Parathyroid adenoma (tissue), 2 donors: ENCODE measurements at regions not wholly inside any gene's neighbourhood (a gene's known extent, or its start where the extent isn't known, plus 50 kb on each side); places are given as distances from the start of the nearest gene placed in this dataset.

ENCODE experiments used
- H2AFZ ChIP-seq: fragments of 300-600 bp; sonication (generic); one replicate; pipeline ENCODE4 v1.7.0; 2017; ENCODE audit warnings: antibody characterized with exemption, mild to moderate bottlenecking
- H3K27ac ChIP-seq: fragments of 300-600 bp; sonication (generic); one replicate; pipeline ENCODE4 v1.7.0; 2017
- H3K27me3 ChIP-seq: fragments of 300-600 bp; sonication (generic); one replicate; pipeline ENCODE4 v1.7.0; 2017; ENCODE audit warnings: low read length; ENCODE audit not compliant: control insufficient read depth, insufficient read depth
- H3K36me3 ChIP-seq: fragments of 300-600 bp; sonication (generic); one replicate; pipeline ENCODE4 v1.7.0; 2017; ENCODE audit warnings: low read length; ENCODE audit not compliant: control insufficient read depth, insufficient read depth
- H3K4me1 ChIP-seq: fragments of 300-600 bp; sonication (generic); one replicate; pipeline ENCODE4 v1.7.0; 2017; ENCODE audit warnings: control low read depth
- H3K4me2 ChIP-seq: fragments of 300-600 bp; sonication (generic); one replicate; pipeline ENCODE4 v1.7.0; 2017; ENCODE audit warnings: low read length
- H3K4me3 ChIP-seq: fragments of 300-600 bp; sonication (generic); one replicate; pipeline ENCODE4 v1.7.0; 2017; ENCODE audit warnings: low read depth, low read length
- H3K79me2 ChIP-seq: fragments of 300-600 bp; sonication (generic); one replicate; pipeline ENCODE4 v1.7.0; 2017; ENCODE audit warnings: control low read depth
- H3K9ac ChIP-seq: fragments of 300-600 bp; sonication (generic); one replicate; pipeline ENCODE4 v1.7.0; 2017; ENCODE audit warnings: mild to moderate bottlenecking
- H3K9me3 ChIP-seq: fragments of 300-600 bp; sonication (generic); one replicate; pipeline ENCODE4 v1.7.0; 2017; ENCODE audit warnings: low read length; ENCODE audit not compliant: control insufficient read depth
- CTCF ChIP-seq: fragments of 300-600 bp; sonication (generic); IDR thresholded peaks from one replicate; pipeline ENCODE4 v1.7.0; 2017; ENCODE audit warnings: antibody characterized with exemption, mild to moderate bottlenecking
- donor health status: primary hyperparathyroidism.

- no peak for TF ChIP-seq CTCF
- Histone ChIP-seq H3K27ac (no peak overlapping the region), H3K79me2 (no peaks in the 10 kb centered on the region)
Measured at GRCh38 chr20:24357931-24358330, 111.5 kb upstream of the SYNDIG1 start.

GRCh38 chr20:24357177-24357576 lies 112.3 kb upstream of the SYNDIG1 start:
- no peaks in the 10 kb centered on the region for H3K4me1 ChIP-seq
- H3K79me2 ChIP-seq: no peaks in the 10 kb centered on the region
- no peak overlapping the region for H3K4me3 ChIP-seq
- no peaks in the 10 kb centered on the region for H3K36me3 ChIP-seq
- H3K9me3 ChIP-seq: no peaks in the 10 kb centered on the region
- TF ChIP-seq CTCF: no peak
- H3K9ac ChIP-seq: no peak overlapping the region
- no peaks in the 10 kb centered on the region for H3K27me3 ChIP-seq
- H3K27ac ChIP-seq: no peak overlapping the region
- no peak overlapping the region for H2AFZ ChIP-seq
- no peak overlapping the region for H3K4me2 ChIP-seq

More at GRCh38 chr20:24357931-24358330, 111.5 kb upstream of the SYNDIG1 start:
- Histone ChIP-seq H3K4me1 (no peaks in the 10 kb centered on the region), H3K4me2 (no peak overlapping the region), H3K9me3 (no peaks in the 10 kb centered on the region), H3K36me3 (no peaks in the 10 kb centered on the region), H3K27me3 (no peaks in the 10 kb centered on the region), H3K9ac (no peak overlapping the region), H2AFZ (no peak overlapping the region), H3K4me3 (no peak overlapping the region)

- Histone ChIP-seq H3K4me1 (no peaks in the 10 kb centered on the region), H2AFZ (no peak overlapping the region), H3K9me3 (no peaks in the 10 kb centered on the region), H3K36me3 (no peaks in the 10 kb centered on the region), H3K4me2 (no peak overlapping the region), H3K27ac (no peak overlapping the region), H3K79me2 (no peaks in the 10 kb centered on the region), H3K27me3 (no peaks in the 10 kb centered on the region), H3K4me3 (no peak overlapping the region), H3K9ac (no peak overlapping the region)
- no peak for TF ChIP-seq CTCF
Measured at GRCh38 chr20:24353135-24353690, 116.2 kb upstream of the SYNDIG1 start.

GRCh38 chr20:24350923-24351368 lies 118.5 kb upstream of the SYNDIG1 start:
- H3K79me2 ChIP-seq: no peaks in the 10 kb centered on the region
- no peak overlapping the region for H3K27ac ChIP-seq
- no peak overlapping the region for H3K4me3 ChIP-seq
- TF ChIP-seq CTCF: no peak
- no peaks in the 10 kb centered on the region for H3K9me3 ChIP-seq
- no peak overlapping the region for H2AFZ ChIP-seq
- H3K9ac ChIP-seq: no peak overlapping the region
- H3K27me3 ChIP-seq: no peaks in the 10 kb centered on the region
- H3K4me2 ChIP-seq: no peak overlapping the region
- H3K4me1 ChIP-seq: no peaks in the 10 kb centered on the region
- no peaks in the 10 kb centered on the region for H3K36me3 ChIP-seq

- no peaks in the 10 kb centered on the region for H3K36me3 ChIP-seq
- no peaks in the 10 kb centered on the region for H3K27me3 ChIP-seq
- H3K9me3 ChIP-seq: no peaks in the 10 kb centered on the region
- H3K4me1 ChIP-seq: no peaks in the 10 kb centered on the region
- no peak overlapping the region for H3K4me3 ChIP-seq
- H3K27ac ChIP-seq: no peak overlapping the region
- no peak overlapping the region for H3K4me2 ChIP-seq
- no peaks in the 10 kb centered on the region for H3K79me2 ChIP-seq
- H2AFZ ChIP-seq: no peak overlapping the region
- no peak for TF ChIP-seq CTCF
- H3K9ac ChIP-seq: no peak overlapping the region
Measured at GRCh38 chr20:24341781-24342180, 127.6 kb upstream of the SYNDIG1 start.
